Liver (tissue), 8 donors: ENCODE measurements at regions not wholly inside any gene's neighbourhood (a gene's known extent, or its start where the extent isn't known, plus 50 kb on each side); places are given as distances from the start of the nearest gene placed in this dataset.

ENCODE experiments used
- DNase-seq: peaks from one replicate; pipeline ENCODE4 v3.0.0-alpha.2; 2017; ENCODE audit warnings: low spot score
- H3K27ac ChIP-seq, 2 donors: one replicate each; pipeline ENCODE4 v1.7.0; 2013; ENCODE audit warnings: inconsistent platforms in 2 of 2, low read length in 2 of 2, control low read depth in 1 of 2, low read depth in 1 of 2, mild to moderate bottlenecking in 1 of 2
- H3K27me3 ChIP-seq, 4 donors: one replicate each; pipeline versions ENCODE4 v1.6.1 to v1.7.0; 2013; ENCODE audit warnings: low read length in 3 of 4, inconsistent platforms in 1 of 4, mild to moderate bottlenecking in 1 of 4, moderate library complexity in 1 of 4; ENCODE audit not compliant: control insufficient read depth in 4 of 4, insufficient read depth in 4 of 4
- H3K36me3 ChIP-seq, 4 donors: one replicate each; pipeline versions ENCODE4 v1.6.1 to v1.7.0; 2013; ENCODE audit warnings: low read length in 3 of 4, mild to moderate bottlenecking in 3 of 4, low read depth in 1 of 4, moderate library complexity in 1 of 4; ENCODE audit not compliant: control insufficient read depth in 4 of 4, insufficient read depth in 3 of 4
- H3K4me1 ChIP-seq, 4 donors: one replicate each; pipeline versions ENCODE4 v1.6.1 to v1.7.0; 2013; ENCODE audit warnings: low read length in 3 of 4, mild to moderate bottlenecking in 3 of 4, moderate library complexity in 1 of 4; ENCODE audit not compliant: control insufficient read depth in 4 of 4, insufficient read depth in 4 of 4
- H3K4me3 ChIP-seq, 3 donors: one replicate each; pipeline versions ENCODE4 v1.6.1 to v1.7.0; 2013; ENCODE audit warnings: low read length in 3 of 3, control low read depth in 1 of 3, low read depth in 1 of 3, mild to moderate bottlenecking in 1 of 3
- H3K9ac ChIP-seq, 2 donors: one replicate each; pipeline ENCODE4 v1.7.0; 2013; ENCODE audit warnings: low read length in 2 of 2, mild to moderate bottlenecking in 2 of 2, moderate library complexity in 2 of 2, control low read depth in 1 of 2, low read depth in 1 of 2
- H3K9me3 ChIP-seq, 4 donors: one replicate each; pipeline versions ENCODE4 v1.6.1 to v1.7.0; 2013; ENCODE audit warnings: low read length in 3 of 4; ENCODE audit not compliant: control insufficient read depth in 4 of 4
- CTCF ChIP-seq: fragments of 150-350 bp; IDR thresholded peaks from 2 replicates; pipeline ENCODE4 v1.5.1; 2017; ENCODE audit warnings: improper control_type of control experiment, low read depth, low read length; ENCODE audit not compliant: missing input control
- EGR1 ChIP-seq, 2 donors: IDR thresholded peaks; 2 replicates each; pipeline ENCODE4 v1.6.1; 2016 to 2018; ENCODE audit warnings: antibody characterized with exemption in 2 of 2, low read depth in 2 of 2
- FOXA1 ChIP-seq: IDR thresholded peaks from 2 replicates; pipeline ENCODE4 v1.6.1; 2016; ENCODE audit warnings: antibody characterized with exemption
- FOXA2 ChIP-seq: IDR thresholded peaks from 2 replicates; pipeline ENCODE4 v1.6.1; 2016; ENCODE audit warnings: antibody characterized with exemption
- GABPA ChIP-seq, 2 donors: IDR thresholded peaks in 1 of 2; conservative IDR thresholded peaks in 1 of 2; 2 replicates each; pipeline ENCODE4 v1.6.1; 2016; ENCODE audit warnings: antibody characterized with exemption in 2 of 2, mild to moderate bottlenecking in 1 of 2, moderate library complexity in 1 of 2
- HNF4A ChIP-seq, 2 donors: conservative IDR thresholded peaks; 2 replicates each; pipeline ENCODE4 v1.6.1; 2016; ENCODE audit warnings: antibody characterized with exemption in 2 of 2, mild to moderate bottlenecking in 2 of 2
- HNF4G ChIP-seq: IDR thresholded peaks from 2 replicates; pipeline ENCODE4 v1.6.1; 2016; ENCODE audit warnings: antibody characterized with exemption
- JUND ChIP-seq, 2 donors: IDR thresholded peaks; 2 replicates each; pipeline ENCODE4 v1.6.1; 2016; ENCODE audit warnings: antibody characterized with exemption in 2 of 2
- RAD21 ChIP-seq, 2 donors: IDR thresholded peaks; 2 replicates each; pipeline ENCODE4 v1.6.1; 2016; ENCODE audit warnings: antibody characterized with exemption in 2 of 2, mild to moderate bottlenecking in 2 of 2
- SP1 ChIP-seq: IDR thresholded peaks from 2 replicates; pipeline ENCODE4 v1.6.1; 2018; ENCODE audit warnings: antibody characterized with exemption, mild to moderate bottlenecking
- TAF1 ChIP-seq: conservative IDR thresholded peaks from 2 replicates; pipeline ENCODE4 v1.6.1; 2016; ENCODE audit warnings: antibody characterized with exemption, mild to moderate bottlenecking
- YY1 ChIP-seq: IDR thresholded peaks from 2 replicates; pipeline ENCODE4 v1.6.1; 2016; ENCODE audit warnings: antibody characterized with exemption, mild to moderate bottlenecking
- WGBS: extraction: QIAGEN DNeasy Blood & Tissue Kit; methylation state at CpG from one replicate; pipeline ENCODE4 v1.1.7; 2013; 5-methylcytosine and 5-hydroxymethylcytosine counted together
- TF ChIP-seq, protein P1 (sequence below): IDR thresholded peaks from 2 replicates; pipeline ENCODE4 v1.6.1; 2016; ENCODE audit warnings: antibody characterized with exemption
- TF ChIP-seq, protein P2 (sequence below): IDR thresholded peaks from 2 replicates; pipeline ENCODE4 v1.6.1; 2016; ENCODE audit warnings: antibody characterized with exemption, mild to moderate bottlenecking
- TF ChIP-seq, protein P3 (sequence below): IDR thresholded peaks from 2 replicates; pipeline ENCODE4 v1.6.1; 2016; ENCODE audit warnings: antibody characterized with exemption
- TF ChIP-seq, protein P4 (sequence below): IDR thresholded peaks from 2 replicates; pipeline ENCODE4 v1.6.1; 2016; ENCODE audit warnings: antibody characterized with exemption
- donor health status: healthy.
- donor health status: healthy.
- donor health status: healthy.
- donor health status: healthy.
- donor health status: healthy.

- H3K36me3 ChIP-seq = no peaks in the 10 kb centered on the region
- TF ChIP-seq, protein P1, sequence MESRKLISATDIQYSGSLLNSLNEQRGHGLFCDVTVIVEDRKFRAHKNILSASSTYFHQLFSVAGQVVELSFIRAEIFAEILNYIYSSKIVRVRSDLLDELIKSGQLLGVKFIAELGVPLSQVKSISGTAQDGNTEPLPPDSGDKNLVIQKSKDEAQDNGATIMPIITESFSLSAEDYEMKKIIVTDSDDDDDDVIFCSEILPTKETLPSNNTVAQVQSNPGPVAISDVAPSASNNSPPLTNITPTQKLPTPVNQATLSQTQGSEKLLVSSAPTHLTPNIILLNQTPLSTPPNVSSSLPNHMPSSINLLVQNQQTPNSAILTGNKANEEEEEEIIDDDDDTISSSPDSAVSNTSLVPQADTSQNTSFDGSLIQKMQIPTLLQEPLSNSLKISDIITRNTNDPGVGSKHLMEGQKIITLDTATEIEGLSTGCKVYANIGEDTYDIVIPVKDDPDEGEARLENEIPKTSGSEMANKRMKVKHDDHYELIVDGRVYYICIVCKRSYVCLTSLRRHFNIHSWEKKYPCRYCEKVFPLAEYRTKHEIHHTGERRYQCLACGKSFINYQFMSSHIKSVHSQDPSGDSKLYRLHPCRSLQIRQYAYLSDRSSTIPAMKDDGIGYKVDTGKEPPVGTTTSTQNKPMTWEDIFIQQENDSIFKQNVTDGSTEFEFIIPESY = no peak
- TF ChIP-seq TAF1 = no peak
- TF ChIP-seq, protein P2, sequence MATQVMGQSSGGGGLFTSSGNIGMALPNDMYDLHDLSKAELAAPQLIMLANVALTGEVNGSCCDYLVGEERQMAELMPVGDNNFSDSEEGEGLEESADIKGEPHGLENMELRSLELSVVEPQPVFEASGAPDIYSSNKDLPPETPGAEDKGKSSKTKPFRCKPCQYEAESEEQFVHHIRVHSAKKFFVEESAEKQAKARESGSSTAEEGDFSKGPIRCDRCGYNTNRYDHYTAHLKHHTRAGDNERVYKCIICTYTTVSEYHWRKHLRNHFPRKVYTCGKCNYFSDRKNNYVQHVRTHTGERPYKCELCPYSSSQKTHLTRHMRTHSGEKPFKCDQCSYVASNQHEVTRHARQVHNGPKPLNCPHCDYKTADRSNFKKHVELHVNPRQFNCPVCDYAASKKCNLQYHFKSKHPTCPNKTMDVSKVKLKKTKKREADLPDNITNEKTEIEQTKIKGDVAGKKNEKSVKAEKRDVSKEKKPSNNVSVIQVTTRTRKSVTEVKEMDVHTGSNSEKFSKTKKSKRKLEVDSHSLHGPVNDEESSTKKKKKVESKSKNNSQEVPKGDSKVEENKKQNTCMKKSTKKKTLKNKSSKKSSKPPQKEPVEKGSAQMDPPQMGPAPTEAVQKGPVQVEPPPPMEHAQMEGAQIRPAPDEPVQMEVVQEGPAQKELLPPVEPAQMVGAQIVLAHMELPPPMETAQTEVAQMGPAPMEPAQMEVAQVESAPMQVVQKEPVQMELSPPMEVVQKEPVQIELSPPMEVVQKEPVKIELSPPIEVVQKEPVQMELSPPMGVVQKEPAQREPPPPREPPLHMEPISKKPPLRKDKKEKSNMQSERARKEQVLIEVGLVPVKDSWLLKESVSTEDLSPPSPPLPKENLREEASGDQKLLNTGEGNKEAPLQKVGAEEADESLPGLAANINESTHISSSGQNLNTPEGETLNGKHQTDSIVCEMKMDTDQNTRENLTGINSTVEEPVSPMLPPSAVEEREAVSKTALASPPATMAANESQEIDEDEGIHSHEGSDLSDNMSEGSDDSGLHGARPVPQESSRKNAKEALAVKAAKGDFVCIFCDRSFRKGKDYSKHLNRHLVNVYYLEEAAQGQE = no peak
- TF ChIP-seq RAD21 (IDR thresholded peaks at IDR 0.05) = no peak
- TF ChIP-seq JUND (IDR thresholded peaks at IDR 0.05) = no peak
- no peak for TF ChIP-seq YY1
- TF ChIP-seq FOXA1 = no peak
- TF ChIP-seq GABPA (IDR thresholded peaks at IDR 0.05 in 1 of 2, conservative IDR thresholded peaks at IDR 0.05 in 1 of 2) = no peak
- no peak for TF ChIP-seq EGR1 (IDR thresholded peaks at IDR 0.05; ENCODE audit: low read depth in 2 of 2)
- TF ChIP-seq SP1 = no peak
- TF ChIP-seq, protein P3, sequence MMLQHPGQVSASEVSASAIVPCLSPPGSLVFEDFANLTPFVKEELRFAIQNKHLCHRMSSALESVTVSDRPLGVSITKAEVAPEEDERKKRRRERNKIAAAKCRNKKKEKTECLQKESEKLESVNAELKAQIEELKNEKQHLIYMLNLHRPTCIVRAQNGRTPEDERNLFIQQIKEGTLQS = no peak
- TF ChIP-seq CTCF = no peak
- TF ChIP-seq HNF4A (conservative IDR thresholded peaks at IDR 0.05) = no peak
- H3K9ac ChIP-seq = no peak overlapping the region
- H3K4me1 ChIP-seq = no peaks in the 10 kb centered on the region
- no peak overlapping the region for H3K27ac ChIP-seq
- WGBS = 75% methylated on average over 4 of the region's 4 CpGs
- H3K9me3 ChIP-seq = no peaks in the 10 kb centered on the region
- DNase-seq = no peak
- H3K27me3 ChIP-seq = no peaks in the 10 kb centered on the region
- no peak overlapping the region for H3K4me3 ChIP-seq
Measured at GRCh38 chr5:130965360-130965759, 199.7 kb downstream of the HINT1 start.

DNA sequence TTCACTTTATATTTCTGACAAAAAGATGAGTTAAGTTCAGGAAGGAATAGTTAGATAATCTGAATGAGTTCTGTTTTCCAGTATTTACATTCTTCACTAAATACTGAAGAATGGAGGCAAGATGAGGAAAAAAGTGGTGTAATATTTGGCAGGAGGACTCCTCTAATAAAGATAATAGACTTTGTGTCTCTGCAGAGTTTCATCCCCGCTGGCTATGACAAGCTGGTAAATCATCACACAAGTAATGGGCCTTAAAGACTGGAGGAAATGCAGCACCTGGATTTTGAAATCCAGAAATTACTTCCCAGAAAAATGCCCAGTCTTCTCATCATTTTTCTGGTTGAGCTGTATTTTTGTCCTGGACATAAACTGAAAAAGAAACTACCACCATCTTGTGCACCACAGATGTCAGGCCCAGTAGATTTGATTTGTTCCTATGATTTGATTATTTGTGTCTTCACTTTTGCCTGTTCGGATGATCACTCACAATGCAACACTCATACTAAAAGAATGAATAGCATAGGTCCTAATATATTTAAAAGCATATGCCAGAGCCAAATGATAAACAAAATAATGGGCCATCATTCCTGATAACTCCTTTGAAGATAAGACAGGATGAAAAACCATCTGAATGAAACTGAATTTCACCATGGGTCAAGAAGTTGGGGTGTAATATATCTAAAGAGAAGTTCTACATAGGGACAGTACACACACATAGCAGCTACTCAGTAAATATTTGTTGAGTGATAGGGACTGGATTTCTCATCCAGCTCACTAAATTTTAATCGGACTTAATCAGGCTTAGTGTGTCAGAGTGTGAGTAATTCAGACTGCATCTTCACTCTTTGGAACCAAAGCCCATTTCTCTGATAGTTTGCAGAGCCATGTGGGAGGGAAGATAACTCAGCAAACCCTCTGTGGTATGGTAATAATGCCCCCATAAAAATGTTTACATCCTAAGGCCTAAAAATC, 200.5 kb downstream of the HINT1 start:
- Histone ChIP-seq H3K27me3 (no peaks in the 10 kb centered on the region), H3K27ac (no peak overlapping the region), H3K9me3 (no peaks in the 10 kb centered on the region), H3K9ac (no peak overlapping the region), H3K4me1 (no peaks in the 10 kb centered on the region), H3K36me3 (no peaks in the 10 kb centered on the region), H3K4me3 (no peak overlapping the region)
- no peak for DNase-seq
- 73% methylated on average over 3 of the region's 3 CpGs for WGBS
- TF ChIP-seq GABPA (IDR thresholded peaks at IDR 0.05 in 1 of 2, conservative IDR thresholded peaks at IDR 0.05 in 1 of 2) (no peak), SP1 (no peak), YY1 (no peak), HNF4A (conservative IDR thresholded peaks at IDR 0.05) (no peak), CTCF (no peak), HNF4G (no peak), JUND (IDR thresholded peaks at IDR 0.05) (no peak), FOXA2 (no peak), TAF1 (no peak)
- TF ChIP-seq, protein P4, sequence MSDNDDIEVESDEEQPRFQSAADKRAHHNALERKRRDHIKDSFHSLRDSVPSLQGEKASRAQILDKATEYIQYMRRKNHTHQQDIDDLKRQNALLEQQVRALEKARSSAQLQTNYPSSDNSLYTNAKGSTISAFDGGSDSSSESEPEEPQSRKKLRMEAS = no peak
- TF ChIP-seq, protein P1 = no peak
- TF ChIP-seq, protein P3 = no peak
